NB4 (cell line): ENCODE measurements at regions not wholly inside any gene's neighbourhood (a gene's known extent, or its start where the extent isn't known, plus 50 kb on each side); places are given as distances from the start of the nearest gene placed in this dataset.

Experiments used
- CTCF ChIP-seq: IDR thresholded peaks from one replicate; pipeline ENCODE4 v1.5.1; 2012; ENCODE audit warnings: low read depth, low read length
- POLR2A ChIP-seq: IDR thresholded peaks from 2 replicates; pipeline ENCODE4 v1.6.1; 2011; ENCODE audit warnings: mild to moderate bottlenecking; ENCODE audit not compliant: insufficient read length; ENCODE audit errors: extremely low read depth

DNA sequence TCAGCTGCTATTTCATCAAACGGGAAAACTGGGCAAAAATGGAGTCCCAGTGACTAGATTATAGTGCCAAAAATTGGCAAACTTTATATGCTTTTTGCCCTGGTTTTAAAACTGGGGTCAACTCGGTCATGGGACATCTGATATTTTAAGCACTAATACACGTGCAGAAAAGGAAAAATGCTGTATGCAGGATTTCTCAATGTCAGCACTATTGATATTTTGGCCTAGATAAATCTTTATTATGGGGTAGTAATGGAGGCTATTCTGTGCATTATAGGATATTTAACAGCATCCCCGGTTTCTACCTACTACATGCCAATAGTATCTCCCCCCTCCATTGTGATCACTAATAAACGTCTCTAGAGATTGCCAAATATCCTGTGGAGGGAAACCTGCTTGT is 870.9 kb upstream of the IGFBP7 start:
- TF ChIP-seq POLR2A, result no peak
- no peak for TF ChIP-seq CTCF
